SH-SY5Y (cell line): ENCODE measurements at regions not wholly inside any gene's neighbourhood (a gene's known extent, or its start where the extent isn't known, plus 50 kb on each side); places are given as distances from the start of the nearest gene placed in this dataset.

ENCODE experiments used
- GATA2 ChIP-seq: IDR thresholded peaks from 2 replicates; pipeline ENCODE4 v1.6.1; 2011; ENCODE audit warnings: mild to moderate bottlenecking, low read depth, low read length
- GATA3 ChIP-seq: IDR thresholded peaks from 2 replicates; pipeline ENCODE4 v1.6.1; 2011; ENCODE audit warnings: low read depth, mild to moderate bottlenecking, low read length, moderate library complexity

DNA sequence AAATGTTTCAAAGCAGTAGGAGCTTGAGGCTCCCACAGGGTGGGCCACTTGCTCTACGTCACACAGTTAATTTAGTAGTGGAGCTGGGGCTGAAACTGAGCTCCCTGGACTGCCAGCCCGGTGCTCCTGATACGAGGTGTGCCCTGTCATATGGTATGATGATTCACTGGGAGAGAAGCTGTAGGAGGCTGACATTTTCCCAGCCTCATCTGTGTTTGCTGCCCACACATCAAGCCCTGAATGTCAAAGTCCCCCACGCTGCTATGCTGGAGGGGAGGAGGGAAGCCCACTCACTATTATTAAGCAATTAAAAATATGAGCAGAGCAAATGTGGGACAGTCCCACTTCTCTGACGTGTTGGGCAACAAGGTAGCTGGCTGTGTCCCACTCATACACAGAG, 81.2 kb upstream of the SORCS3 start:
- TF ChIP-seq GATA3 (no peak), GATA2 (no peak)
